ENCODE measurements at regions not wholly inside any gene's neighbourhood (a gene's known extent, or its start where the extent isn't known, plus 50 kb on each side); places are given as distances from the start of the nearest gene placed in this dataset.
"Not testable (repeated sequence)": the region's sequence is repeated elsewhere in the genome, so short reads cannot be mapped to it uniquely, and the experiment has no call there.

DNA sequence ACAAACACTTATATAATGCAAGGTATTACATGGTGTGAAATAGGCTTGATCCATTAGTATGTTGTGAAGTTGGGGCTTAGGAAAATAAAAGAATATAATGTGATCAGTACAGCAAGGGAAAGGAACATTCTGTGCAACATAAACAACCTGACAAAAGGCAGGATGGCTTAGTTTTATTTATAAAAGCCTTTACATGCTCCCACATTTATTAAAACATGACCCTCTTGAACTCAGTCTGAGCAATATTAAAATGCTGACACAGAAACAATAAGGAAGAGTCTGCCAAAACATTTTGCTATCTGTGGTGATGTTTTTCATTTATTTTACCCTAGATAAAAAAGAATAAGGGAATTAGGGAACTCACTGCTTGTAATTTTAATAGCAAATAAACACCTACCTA lies 519.7 kb downstream of the PCDH7 start:
- H3K4me3 Mint-ChIP-seq: no peak overlapping the region
- no peaks in the 10 kb centered on the region for H3K36me3 Mint-ChIP-seq (ENCODE audit: low read depth)
- H3K27me3 Mint-ChIP-seq: no peaks in the 10 kb centered on the region
- no peak overlapping the region for H3K27ac Mint-ChIP-seq
- no peaks in the 10 kb centered on the region for H3K4me1 Mint-ChIP-seq (ENCODE audit: low read depth)
- intact Hi-C loops (cut with micrococcal nuclease): no loop called here
- peaks cover 8% of the 10 kb centered on the region for H3K9me3 Mint-ChIP-seq

DNA sequence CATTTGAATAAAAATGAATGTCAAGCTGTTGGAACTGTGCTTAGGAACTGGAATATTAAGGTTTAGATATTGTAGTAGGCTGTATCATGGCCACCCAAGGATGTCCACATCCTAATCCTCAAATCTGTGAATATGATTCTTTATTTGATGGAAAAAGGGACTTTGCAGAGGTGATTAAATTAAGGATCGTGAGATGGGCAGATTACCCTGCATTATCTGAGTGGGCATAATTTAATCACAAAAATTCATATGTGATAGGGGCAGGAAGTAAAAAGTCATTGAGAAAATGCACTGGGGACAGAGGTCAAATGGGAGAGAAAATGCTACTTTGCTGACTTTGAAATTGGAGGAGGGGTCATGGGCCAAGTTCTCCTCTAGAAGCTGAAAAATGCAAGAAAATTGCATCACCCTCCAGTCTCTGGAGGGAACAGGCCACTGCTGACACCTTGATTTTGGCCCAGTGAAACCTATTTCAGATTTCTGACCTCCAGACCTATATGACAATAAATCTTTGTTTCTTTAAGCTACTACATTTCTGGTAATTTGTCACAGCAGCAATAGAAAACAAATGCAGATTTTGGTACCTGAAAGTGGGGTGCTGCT lies 521.4 kb downstream of the PCDH7 start:
- Mint-ChIP-seq H3K36me3 (ENCODE audit: low read depth) (no peaks in the 10 kb centered on the region), H3K9me3 (peaks cover 8% of the 10 kb centered on the region), H3K4me1 (ENCODE audit: low read depth) (no peaks in the 10 kb centered on the region), H3K4me3 (no peak overlapping the region), H3K27me3 (no peaks in the 10 kb centered on the region), H3K27ac (no peak overlapping the region)
- intact Hi-C loops (cut with micrococcal nuclease): no loop called here

DNA sequence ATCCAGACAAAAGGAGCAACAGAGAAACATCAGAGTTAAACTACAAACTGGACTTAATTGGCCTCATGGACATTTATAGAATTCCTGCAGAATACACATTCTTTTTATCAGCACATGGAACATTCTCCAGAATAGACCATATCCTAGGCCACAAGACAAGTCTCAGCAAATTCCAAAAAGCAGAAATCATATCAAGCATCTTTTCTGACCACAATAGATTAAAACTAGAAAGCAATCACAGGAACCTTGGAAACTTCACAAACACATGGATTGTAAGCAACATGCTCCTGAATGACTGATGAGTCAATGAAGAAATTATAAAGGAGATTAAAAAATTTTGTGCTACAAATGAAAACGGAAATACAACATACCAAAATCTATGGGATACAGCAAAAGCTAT lies 526.7 kb downstream of the PCDH7 start:
- Mint-ChIP-seq H3K4me1 (ENCODE audit: low read depth) (no peaks in the 10 kb centered on the region), H3K4me3 (no peak overlapping the region), H3K9me3 (peaks cover under 1% of the 10 kb centered on the region), H3K36me3 (ENCODE audit: low read depth) (no peaks in the 10 kb centered on the region), H3K27ac (no peak overlapping the region), H3K27me3 (no peaks in the 10 kb centered on the region)
- intact Hi-C loops (cut with micrococcal nuclease): no loop called here

DNA sequence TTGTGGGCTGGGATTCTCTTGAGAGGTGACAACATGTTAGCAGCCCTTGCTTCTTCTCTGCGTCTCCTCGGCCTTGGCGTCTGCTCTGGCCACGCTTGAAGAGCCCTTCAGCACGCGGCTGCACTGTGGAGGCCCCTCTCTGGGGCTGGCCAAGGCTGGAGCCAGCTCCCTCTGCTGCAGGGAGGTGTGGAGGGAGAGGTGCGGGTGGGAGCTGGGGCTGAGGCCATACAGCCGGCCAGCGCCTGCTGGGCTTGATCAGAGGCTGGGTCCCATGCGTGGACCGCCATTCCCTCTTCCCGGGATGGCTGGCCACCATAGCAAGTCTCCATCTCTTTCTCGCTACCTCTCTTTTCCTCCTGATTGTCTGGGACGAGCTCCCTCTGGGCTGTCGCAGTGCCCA lies 539.0 kb downstream of the PCDH7 start:
- no peak overlapping the region for H3K4me3 Mint-ChIP-seq
- H3K9me3 Mint-ChIP-seq: peaks cover 41% of the 10 kb centered on the region
- no peak overlapping the region for H3K27ac Mint-ChIP-seq
- intact Hi-C loops (cut with micrococcal nuclease): no loop called here
- no peaks in the 10 kb centered on the region for H3K4me1 Mint-ChIP-seq (ENCODE audit: low read depth)
- no peaks in the 10 kb centered on the region for H3K36me3 Mint-ChIP-seq (ENCODE audit: low read depth)
- H3K27me3 Mint-ChIP-seq: no peaks in the 10 kb centered on the region

DNA sequence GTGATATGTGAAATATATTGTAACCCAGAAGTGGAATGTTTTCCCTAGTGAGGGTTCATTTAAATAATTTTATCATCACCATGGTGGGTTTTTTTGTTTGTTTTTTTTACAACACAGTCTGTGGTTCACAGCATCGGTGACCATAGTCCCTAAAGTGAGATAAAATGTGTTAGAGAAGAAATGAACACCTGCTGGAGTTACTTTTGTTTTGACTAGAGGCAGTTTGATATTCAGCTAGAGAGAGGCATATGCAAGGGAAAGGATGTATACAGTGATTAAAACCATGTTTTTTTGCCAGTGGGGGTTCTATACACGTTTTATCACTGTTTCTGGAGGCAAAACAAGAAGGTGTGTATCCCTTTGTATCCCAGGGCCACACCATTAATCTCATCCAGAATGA lies 541.5 kb downstream of the PCDH7 start:
- intact Hi-C loops (cut with micrococcal nuclease): no loop called here
- Mint-ChIP-seq H3K4me3 (no peak overlapping the region), H3K27me3 (no peaks in the 10 kb centered on the region), H3K36me3 (ENCODE audit: low read depth) (no peaks in the 10 kb centered on the region), H3K9me3 (peaks cover 32% of the 10 kb centered on the region), H3K27ac (no peak overlapping the region), H3K4me1 (ENCODE audit: low read depth) (no peaks in the 10 kb centered on the region)

DNA sequence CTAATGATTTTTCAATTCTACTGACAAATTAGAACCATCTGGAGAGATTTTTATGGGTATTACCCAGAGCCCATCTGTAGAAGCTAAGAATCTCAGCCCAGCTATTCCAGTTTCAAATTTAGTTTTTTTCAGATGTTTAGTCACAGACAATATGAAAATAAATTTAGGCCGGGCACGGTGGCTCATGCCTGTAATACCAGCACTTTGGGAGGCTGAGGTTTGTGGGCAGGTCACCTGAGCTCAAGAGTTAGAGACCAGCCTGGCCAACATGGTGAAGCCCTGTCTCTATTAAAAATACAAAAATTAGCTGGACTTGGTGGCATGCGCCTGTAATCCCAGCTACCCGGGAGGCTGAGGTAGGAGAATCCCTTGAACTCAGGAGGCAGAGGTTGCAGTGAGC lies 545.9 kb downstream of the PCDH7 start:
- intact Hi-C loops (cut with micrococcal nuclease); H3K4me1 Mint-ChIP-seq (ENCODE audit: low read depth); H3K4me3 Mint-ChIP-seq; H3K27ac Mint-ChIP-seq; H3K27me3 Mint-ChIP-seq; H3K36me3 Mint-ChIP-seq (ENCODE audit: low read depth); H3K9me3 Mint-ChIP-seq: not testable (repeated sequence)

DNA sequence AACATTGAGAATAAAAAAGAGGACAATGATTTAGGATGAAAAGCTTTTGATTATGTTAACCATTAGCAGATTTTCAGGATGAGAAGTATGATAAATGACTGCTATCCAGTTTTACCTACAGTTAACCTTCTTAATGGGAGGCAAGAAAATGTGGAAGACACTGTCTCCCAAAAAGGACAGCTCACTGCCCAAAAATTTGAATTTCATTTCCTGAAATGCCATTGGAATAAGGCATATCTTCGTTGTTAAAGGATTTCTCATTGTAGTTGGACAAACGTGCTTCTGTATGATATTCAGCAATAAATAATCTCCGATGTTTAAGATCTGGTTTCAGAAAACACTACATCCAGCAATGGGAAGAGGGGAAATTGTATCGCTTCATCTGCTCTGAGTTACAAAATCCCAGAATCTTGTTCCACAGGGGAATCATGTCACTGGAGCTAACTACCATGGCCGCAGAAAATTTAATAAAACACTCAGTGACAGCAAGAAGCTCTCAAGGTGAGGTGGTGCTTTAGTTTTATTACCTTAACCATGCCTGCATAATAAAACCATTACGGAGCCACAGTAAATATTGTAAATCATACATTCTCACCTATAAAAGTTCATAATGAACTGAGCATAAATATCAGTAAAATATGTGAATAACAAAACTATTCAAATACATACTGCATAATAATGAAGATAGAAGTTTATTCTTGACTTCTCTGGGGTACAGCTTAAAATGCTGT lies 552.3 kb downstream of the PCDH7 start:
- peaks cover 3% of the 10 kb centered on the region for H3K9me3 Mint-ChIP-seq
- H3K36me3 Mint-ChIP-seq (ENCODE audit: low read depth): no peaks in the 10 kb centered on the region
- intact Hi-C loops (cut with micrococcal nuclease): no loop called here
- no peaks in the 10 kb centered on the region for H3K4me1 Mint-ChIP-seq (ENCODE audit: low read depth)
- no peak overlapping the region for H3K4me3 Mint-ChIP-seq
- H3K27me3 Mint-ChIP-seq: no peaks in the 10 kb centered on the region
- no peak overlapping the region for H3K27ac Mint-ChIP-seq

DNA sequence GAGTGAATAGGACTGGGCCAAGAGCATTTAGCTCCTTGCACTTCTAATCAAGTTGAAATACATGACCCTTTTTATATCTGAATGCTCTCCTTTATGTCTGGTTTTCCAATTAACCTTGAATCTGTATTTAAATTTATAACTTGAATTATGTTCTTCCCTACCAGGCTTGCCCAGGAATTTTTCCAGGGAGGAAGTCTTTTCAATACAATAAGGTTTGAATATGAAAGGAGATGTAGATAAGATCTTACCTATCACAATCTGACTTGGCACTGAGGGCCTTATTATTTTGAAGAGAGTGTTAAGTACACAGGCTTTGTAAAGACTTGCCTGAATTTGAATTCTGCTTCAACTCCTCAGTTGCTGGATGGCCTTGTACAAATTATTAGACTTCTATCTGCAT lies 555.7 kb downstream of the PCDH7 start:
- no peaks in the 10 kb centered on the region for H3K4me1 Mint-ChIP-seq (ENCODE audit: low read depth)
- no peak overlapping the region for H3K27ac Mint-ChIP-seq
- no peaks in the 10 kb centered on the region for H3K36me3 Mint-ChIP-seq (ENCODE audit: low read depth)
- intact Hi-C loops (cut with micrococcal nuclease): no loop called here
- H3K4me3 Mint-ChIP-seq: no peak overlapping the region
- peaks cover 16% of the 10 kb centered on the region for H3K9me3 Mint-ChIP-seq
- H3K27me3 Mint-ChIP-seq: no peaks in the 10 kb centered on the region

DNA sequence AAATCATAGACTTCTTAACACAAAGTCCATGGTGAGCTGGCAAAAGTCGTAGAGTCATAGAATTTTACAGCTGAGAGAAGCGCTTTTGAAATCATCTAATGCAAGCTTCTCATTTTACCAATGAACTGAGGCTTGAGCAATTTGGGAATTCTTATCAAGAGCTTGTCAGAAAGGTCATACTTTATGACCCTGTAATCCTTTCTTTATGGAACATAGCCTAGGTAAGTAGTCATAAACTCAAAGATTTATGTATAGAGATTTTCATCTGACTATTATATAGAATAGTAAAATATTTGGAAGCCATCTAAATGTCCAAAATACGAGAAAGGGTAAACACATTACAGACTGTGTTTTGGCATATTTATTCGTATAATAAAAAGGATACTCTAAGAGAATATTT lies 563.5 kb downstream of the PCDH7 start:
- no peaks in the 10 kb centered on the region for H3K36me3 Mint-ChIP-seq (ENCODE audit: low read depth)
- H3K27ac Mint-ChIP-seq: no peak overlapping the region
- intact Hi-C loops (cut with micrococcal nuclease): no loop called here
- peaks cover 6% of the 10 kb centered on the region for H3K9me3 Mint-ChIP-seq
- H3K4me1 Mint-ChIP-seq (ENCODE audit: low read depth): no peaks in the 10 kb centered on the region
- no peak overlapping the region for H3K4me3 Mint-ChIP-seq
- no peaks in the 10 kb centered on the region for H3K27me3 Mint-ChIP-seq

DNA sequence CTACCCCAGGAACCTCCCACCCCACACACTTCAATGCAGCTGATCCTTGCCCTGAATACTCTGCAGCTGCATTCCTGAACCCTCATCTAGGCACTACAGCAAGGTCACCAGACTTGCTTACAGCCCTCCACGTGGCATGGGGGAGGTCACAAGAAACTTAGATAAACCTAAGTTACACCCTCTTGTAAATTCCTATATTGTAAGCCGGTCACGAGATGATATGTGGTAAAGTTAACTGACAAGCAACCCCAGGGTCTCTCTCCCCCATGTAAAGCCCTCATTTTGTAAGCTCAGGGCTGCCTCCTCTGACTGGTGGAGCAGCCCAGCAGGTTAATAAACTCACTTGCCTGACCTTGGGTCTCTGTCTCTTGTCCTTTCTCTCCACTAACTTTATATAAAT lies 570.7 kb downstream of the PCDH7 start:
- intact Hi-C loops (cut with micrococcal nuclease): no loop called here
- Mint-ChIP-seq H3K27ac (no peak overlapping the region), H3K36me3 (ENCODE audit: low read depth) (no peaks in the 10 kb centered on the region), H3K4me1 (ENCODE audit: low read depth) (no peaks in the 10 kb centered on the region), H3K9me3 (no peaks in the 10 kb centered on the region), H3K27me3 (no peaks in the 10 kb centered on the region), H3K4me3 (no peak overlapping the region)

DNA sequence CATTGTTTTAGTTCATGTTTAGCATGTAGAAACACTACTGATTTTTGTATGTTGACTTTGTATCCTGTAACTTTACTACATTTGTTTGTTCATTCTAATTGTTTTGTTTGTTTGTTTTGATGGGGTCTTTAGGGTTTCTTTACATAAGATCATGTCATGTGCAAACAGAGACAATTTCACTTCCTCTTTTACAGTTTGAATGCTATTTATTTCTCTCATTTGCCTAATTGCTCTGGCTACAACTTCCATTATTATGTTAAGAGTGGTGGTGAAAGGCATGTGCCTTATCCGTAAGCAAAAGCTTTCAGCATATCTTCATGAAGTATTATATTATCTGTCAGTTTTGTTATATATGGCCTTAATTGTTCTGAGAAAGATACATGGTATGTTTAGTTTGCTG lies 571.1 kb downstream of the PCDH7 start:
- Mint-ChIP-seq H3K27ac (no peak overlapping the region), H3K27me3 (no peaks in the 10 kb centered on the region), H3K4me3 (no peak overlapping the region), H3K9me3 (no peaks in the 10 kb centered on the region), H3K36me3 (ENCODE audit: low read depth) (no peaks in the 10 kb centered on the region), H3K4me1 (ENCODE audit: low read depth) (no peaks in the 10 kb centered on the region)
- intact Hi-C loops (cut with micrococcal nuclease): no loop called here

DNA sequence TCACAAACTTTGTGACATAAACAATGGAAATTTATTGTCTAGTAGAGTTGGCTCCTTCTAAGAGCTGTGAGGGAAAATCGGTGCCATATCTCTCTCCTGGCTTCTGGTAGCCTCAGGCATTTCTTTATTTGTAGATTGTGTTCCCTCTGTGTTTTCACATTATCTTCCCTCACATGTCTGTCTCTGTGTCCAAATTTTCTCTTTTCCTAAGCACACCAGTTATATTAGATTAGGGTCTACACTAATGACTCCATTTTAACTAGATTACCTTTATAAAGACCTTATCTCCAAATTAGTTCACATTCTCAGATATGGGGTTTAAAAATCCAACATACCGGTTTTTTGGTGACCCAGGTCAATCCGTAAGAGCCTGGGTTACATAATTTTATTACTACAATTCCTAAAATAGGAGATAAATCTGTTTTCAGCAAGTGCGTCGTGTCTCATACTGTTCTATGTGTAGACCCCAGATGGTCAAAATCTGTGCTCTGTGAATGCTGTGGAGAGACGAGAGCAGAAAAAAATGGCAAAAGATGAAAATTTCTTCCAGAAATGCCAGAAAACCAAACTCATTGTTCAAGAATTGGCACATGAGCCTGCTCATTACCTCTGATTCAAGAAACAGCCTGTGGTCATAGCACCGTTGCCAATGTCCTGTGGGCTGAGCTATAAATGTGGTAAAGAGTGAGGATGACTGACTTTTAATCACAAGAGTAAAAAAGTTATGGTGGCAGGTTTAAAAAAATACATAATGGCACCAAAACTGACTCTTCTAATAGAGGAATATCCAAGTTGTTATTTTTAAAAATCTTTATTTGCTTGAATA lies 574.7 kb downstream of the PCDH7 start:
- Mint-ChIP-seq H3K4me1 (ENCODE audit: low read depth) (no peaks in the 10 kb centered on the region), H3K9me3 (no peaks in the 10 kb centered on the region), H3K36me3 (ENCODE audit: low read depth) (no peaks in the 10 kb centered on the region), H3K27ac (no peak overlapping the region), H3K4me3 (no peak overlapping the region), H3K27me3 (no peaks in the 10 kb centered on the region)
- intact Hi-C loops (cut with micrococcal nuclease): no loop called here

DNA sequence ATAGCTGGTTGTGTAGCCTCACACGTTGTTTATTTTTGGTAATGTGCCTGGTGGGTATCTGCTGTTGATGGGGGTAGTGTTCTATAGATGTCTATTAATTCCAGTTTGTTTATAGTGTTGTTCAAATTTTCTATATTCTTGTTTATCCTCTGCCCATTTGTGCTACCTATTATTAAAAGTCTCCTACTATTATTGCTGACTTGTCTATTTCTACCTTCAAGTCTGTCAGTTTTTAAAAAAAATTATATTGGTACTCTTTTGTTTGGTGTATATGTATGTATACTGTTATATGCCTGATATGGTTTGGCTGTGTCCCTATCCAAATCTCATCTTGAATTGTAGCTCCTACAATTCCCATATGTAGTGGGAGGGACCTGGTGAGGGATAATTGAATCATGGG lies 578.6 kb downstream of the PCDH7 start:
- H3K27ac Mint-ChIP-seq: no peak overlapping the region
- H3K9me3 Mint-ChIP-seq: no peaks in the 10 kb centered on the region
- H3K27me3 Mint-ChIP-seq: no peaks in the 10 kb centered on the region
- H3K4me1 Mint-ChIP-seq (ENCODE audit: low read depth): no peaks in the 10 kb centered on the region
- intact Hi-C loops (cut with micrococcal nuclease): no loop called here
- no peak overlapping the region for H3K4me3 Mint-ChIP-seq
- no peaks in the 10 kb centered on the region for H3K36me3 Mint-ChIP-seq (ENCODE audit: low read depth)

DNA sequence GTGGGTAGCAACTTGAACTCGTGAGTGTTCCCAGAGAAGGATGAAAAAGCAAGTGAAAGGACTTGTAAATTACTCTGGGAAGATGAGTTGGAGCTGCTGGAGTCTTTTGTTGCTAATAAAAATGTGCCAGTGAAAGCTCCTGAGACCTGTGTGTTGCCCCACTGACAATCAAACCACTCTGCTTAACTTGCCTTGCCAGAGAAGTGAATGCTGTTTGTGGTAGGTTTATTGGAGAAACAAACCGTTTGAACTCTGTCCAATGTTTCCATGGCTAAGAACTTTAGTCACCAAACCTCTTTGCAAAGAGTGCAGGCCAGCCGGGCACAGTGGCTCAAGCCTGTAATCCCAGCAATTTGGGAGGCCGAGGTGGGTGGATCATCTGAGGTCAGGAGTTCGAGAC lies 586.9 kb downstream of the PCDH7 start:
- Mint-ChIP-seq H3K4me1 (ENCODE audit: low read depth) (no peaks in the 10 kb centered on the region), H3K9me3 (peaks cover 9% of the 10 kb centered on the region), H3K4me3 (no peak overlapping the region), H3K27ac (no peak overlapping the region), H3K27me3 (no peaks in the 10 kb centered on the region), H3K36me3 (ENCODE audit: low read depth) (no peaks in the 10 kb centered on the region)
- intact Hi-C loops (cut with micrococcal nuclease): no loop called here
